OCI-LY3 (cell line): ENCODE measurements at regions not wholly inside any gene's neighbourhood (a gene's known extent, or its start where the extent isn't known, plus 50 kb on each side); places are given as distances from the start of the nearest gene placed in this dataset.

ENCODE experiments used
- H2AFZ ChIP-seq: fragments of 200-600, 300-600 bp; shearing (Covaris generic); 2 replicates; pipeline ENCODE4 v1.6.0; 2014; ENCODE audit warnings: antibody characterized with exemption, low read depth, low read length
- H3K27ac ChIP-seq: fragments of 200-600, 300-600 bp; sonication (generic); 2 replicates; pipeline ENCODE4 v1.5.1; 2014; ENCODE audit warnings: mild to moderate bottlenecking, low read length, moderate library complexity, mixed read lengths
- H3K27me3 ChIP-seq: fragments of 200-600, 300-600 bp; sonication (generic); 2 replicates; pipeline ENCODE4 v1.6.1; 2014; ENCODE audit warnings: low read depth, low read length, mixed read lengths
- H3K36me3 ChIP-seq: fragments of 200-600, 300-600 bp; sonication (generic); replicated peaks from 2 replicates; pipeline ENCODE3; 2014; ENCODE audit warnings: low read depth, low read length, mixed read lengths
- H3K4me1 ChIP-seq: fragments of 300-600, 200-600 bp; sonication (generic); 2 replicates; pipeline ENCODE4 v1.6.1; 2014; ENCODE audit warnings: low read length, mixed read lengths
- H3K4me2 ChIP-seq: fragments of 200-600, 300-600 bp; sonication (generic); 2 replicates; pipeline ENCODE4 v1.6.1; 2014; ENCODE audit warnings: low read length, mixed read lengths
- H3K4me3 ChIP-seq: fragments of 300-600, 200-600 bp; sonication (generic); 2 replicates; pipeline ENCODE4 v1.5.1; 2014; ENCODE audit warnings: antibody characterized with exemption, mild to moderate bottlenecking, low read length, moderate library complexity
- H3K79me2 ChIP-seq: fragments of 300-600, 200-600 bp; shearing (Covaris generic); 2 replicates; pipeline ENCODE4 v1.6.1; 2014; ENCODE audit warnings: mild to moderate bottlenecking, low read length, mixed read lengths
- H3K9ac ChIP-seq: fragments of 300-600, 200-600 bp; shearing (Covaris generic); 2 replicates; pipeline ENCODE4 v1.6.0; 2014; ENCODE audit warnings: mild to moderate bottlenecking, low read length, moderate library complexity
- H3K9me3 ChIP-seq: fragments of 200-600, 300-600 bp; shearing (Covaris generic); 2 replicates; pipeline ENCODE4 v1.6.1; 2014; ENCODE audit warnings: low read length, mixed read lengths; ENCODE audit not compliant: insufficient read depth
- H4K20me1 ChIP-seq: fragments of 200-600, 300-600 bp; sonication (generic); 2 replicates; pipeline ENCODE4 v1.6.1; 2016; ENCODE audit warnings: low read length, mixed read lengths; ENCODE audit not compliant: insufficient read depth
- EZH2phosphoT487 ChIP-seq: fragments of 200-600 bp; shearing (Covaris generic); IDR thresholded peaks from 2 replicates; pipeline ENCODE4 v1.6.1; 2018; ENCODE audit warnings: antibody characterized with exemption, mixed run types, low read depth
- TF ChIP-seq, protein P1 (sequence below): fragments of 200-600, 300-600 bp; sonication (generic); IDR thresholded peaks from 2 replicates; pipeline ENCODE4 v1.5.1; 2014; ENCODE audit warnings: antibody characterized with exemption, low read length, low read depth

DNA sequence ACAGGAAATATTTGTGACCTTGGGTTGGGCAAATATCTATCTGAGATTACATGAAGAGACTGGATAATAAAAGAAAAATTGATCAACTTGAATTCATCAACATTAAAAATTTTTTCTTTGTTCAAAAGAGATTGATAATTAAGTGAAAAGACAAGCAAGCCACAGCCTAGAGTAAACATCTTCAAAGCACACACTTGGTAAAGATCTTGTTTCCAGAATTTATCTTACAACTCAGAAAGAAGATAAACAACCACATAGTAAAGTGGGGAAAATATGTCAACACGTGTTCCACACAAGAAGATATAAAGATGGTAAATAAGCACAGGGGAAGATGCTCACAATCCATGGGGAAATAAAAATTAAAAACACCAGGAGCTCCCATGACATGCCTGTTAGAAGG is 195.9 kb downstream of the SOX11 start:
- Histone ChIP-seq H3K4me2 (no peak overlapping the region), H3K4me3 (no peak overlapping the region), H2AFZ (no peak overlapping the region), H3K9me3 (no peaks in the 10 kb centered on the region), H3K79me2 (no peaks in the 10 kb centered on the region), H3K4me1 (no peaks in the 10 kb centered on the region), H3K27ac (no peak overlapping the region), H3K9ac (no peak overlapping the region), H4K20me1 (no peaks in the 10 kb centered on the region), H3K27me3 (no peaks in the 10 kb centered on the region), H3K36me3 (no peaks in the 10 kb centered on the region)
- TF ChIP-seq, protein P1, sequence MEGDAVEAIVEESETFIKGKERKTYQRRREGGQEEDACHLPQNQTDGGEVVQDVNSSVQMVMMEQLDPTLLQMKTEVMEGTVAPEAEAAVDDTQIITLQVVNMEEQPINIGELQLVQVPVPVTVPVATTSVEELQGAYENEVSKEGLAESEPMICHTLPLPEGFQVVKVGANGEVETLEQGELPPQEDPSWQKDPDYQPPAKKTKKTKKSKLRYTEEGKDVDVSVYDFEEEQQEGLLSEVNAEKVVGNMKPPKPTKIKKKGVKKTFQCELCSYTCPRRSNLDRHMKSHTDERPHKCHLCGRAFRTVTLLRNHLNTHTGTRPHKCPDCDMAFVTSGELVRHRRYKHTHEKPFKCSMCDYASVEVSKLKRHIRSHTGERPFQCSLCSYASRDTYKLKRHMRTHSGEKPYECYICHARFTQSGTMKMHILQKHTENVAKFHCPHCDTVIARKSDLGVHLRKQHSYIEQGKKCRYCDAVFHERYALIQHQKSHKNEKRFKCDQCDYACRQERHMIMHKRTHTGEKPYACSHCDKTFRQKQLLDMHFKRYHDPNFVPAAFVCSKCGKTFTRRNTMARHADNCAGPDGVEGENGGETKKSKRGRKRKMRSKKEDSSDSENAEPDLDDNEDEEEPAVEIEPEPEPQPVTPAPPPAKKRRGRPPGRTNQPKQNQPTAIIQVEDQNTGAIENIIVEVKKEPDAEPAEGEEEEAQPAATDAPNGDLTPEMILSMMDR, result no peak
- TF ChIP-seq EZH2phosphoT487, result no peak

DNA sequence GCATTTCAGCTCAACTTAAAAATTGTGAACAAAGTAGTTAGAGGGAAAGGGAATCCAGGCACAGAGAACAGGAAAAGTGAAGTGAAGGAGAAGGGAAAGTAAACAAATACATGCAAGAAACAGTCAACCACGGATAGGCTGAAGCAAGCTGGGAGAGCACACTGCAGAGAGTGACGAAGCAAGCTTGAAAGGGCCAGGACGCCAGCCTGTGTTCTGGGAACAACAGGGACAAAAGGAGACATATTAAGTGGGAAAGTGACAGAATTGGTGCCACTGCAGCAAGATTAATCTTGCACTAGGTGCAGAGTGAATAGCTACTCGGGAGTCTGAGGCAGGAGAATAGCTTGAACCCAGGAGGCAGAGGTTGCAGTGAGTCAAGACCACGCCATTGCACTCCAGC is 197.3 kb downstream of the SOX11 start:
- Histone ChIP-seq H3K9ac (no peak overlapping the region), H3K36me3 (no peaks in the 10 kb centered on the region), H3K27ac (no peak overlapping the region), H3K4me2 (no peak overlapping the region), H3K79me2 (no peaks in the 10 kb centered on the region), H4K20me1 (no peaks in the 10 kb centered on the region), H3K9me3 (no peaks in the 10 kb centered on the region), H3K4me1 (no peaks in the 10 kb centered on the region), H3K27me3 (no peaks in the 10 kb centered on the region), H3K4me3 (no peak overlapping the region), H2AFZ (no peak overlapping the region)
- TF ChIP-seq EZH2phosphoT487, result no peak
- TF ChIP-seq, protein P1, result no peak

DNA sequence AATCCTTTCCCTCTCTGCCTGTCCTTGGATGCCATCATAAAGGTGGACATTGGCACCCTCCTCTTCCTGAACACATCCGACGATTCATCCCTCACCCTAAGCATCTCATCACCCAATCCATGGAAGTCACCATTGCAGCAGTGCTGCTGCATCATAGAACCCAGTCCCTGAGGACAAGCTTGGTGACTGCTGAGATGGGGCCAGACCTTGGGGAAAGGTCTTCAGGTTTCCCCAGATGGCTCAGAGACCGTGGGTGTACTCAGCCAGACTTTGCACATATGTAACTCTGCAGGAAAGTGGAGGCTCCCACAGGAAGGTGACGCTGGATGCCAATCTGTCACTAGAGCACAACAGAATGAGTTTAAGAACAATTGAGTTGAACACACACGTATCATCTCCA is 202.2 kb downstream of the SOX11 start:
- no peaks in the 10 kb centered on the region for H4K20me1 ChIP-seq
- no peak overlapping the region for H3K9ac ChIP-seq
- no peaks in the 10 kb centered on the region for H3K36me3 ChIP-seq
- no peaks in the 10 kb centered on the region for H3K9me3 ChIP-seq
- H3K4me3 ChIP-seq, result no peak overlapping the region
- no peak for TF ChIP-seq EZH2phosphoT487
- TF ChIP-seq, protein P1, result no peak
- no peak overlapping the region for H3K4me2 ChIP-seq
- H3K27ac ChIP-seq, result no peak overlapping the region
- no peaks in the 10 kb centered on the region for H3K79me2 ChIP-seq
- H3K27me3 ChIP-seq, result no peaks in the 10 kb centered on the region
- no peak overlapping the region for H2AFZ ChIP-seq
- H3K4me1 ChIP-seq, result no peaks in the 10 kb centered on the region

- no peak overlapping the region for H2AFZ ChIP-seq
Measured at GRCh38 chr2:5895284-5895683, 203.1 kb downstream of the SOX11 start.

More at GRCh38 chr2:5895284-5895683, 203.1 kb downstream of the SOX11 start:
- H3K36me3 ChIP-seq, result no peaks in the 10 kb centered on the region
- no peak overlapping the region for H3K9ac ChIP-seq
- no peak overlapping the region for H3K27ac ChIP-seq
- H4K20me1 ChIP-seq, result no peaks in the 10 kb centered on the region
- H3K4me3 ChIP-seq, result no peak overlapping the region
- no peak overlapping the region for H3K4me2 ChIP-seq
- H3K9me3 ChIP-seq, result no peaks in the 10 kb centered on the region
- H3K79me2 ChIP-seq, result no peaks in the 10 kb centered on the region
- TF ChIP-seq, protein P1, result no peak
- no peak for TF ChIP-seq EZH2phosphoT487
- H3K4me1 ChIP-seq, result no peaks in the 10 kb centered on the region
- no peaks in the 10 kb centered on the region for H3K27me3 ChIP-seq
